WTC11 (cell line): ENCODE measurements at regions not wholly inside any gene's neighbourhood (a gene's known extent, or its start where the extent isn't known, plus 50 kb on each side); places are given as distances from the start of the nearest gene placed in this dataset.

Experiments used
- ATAC-seq: fragments of 200-7000 bp; cut with Tn5 transposase; 2 replicates; pipeline ENCODE4 v1.10.0; 2021; ENCODE audit warnings: mild to moderate bottlenecking, moderate library complexity
- CTCF ChIA-PET: fragments of 300-600 bp; sonication (Branson Sonifier 250); formaldehyde crosslinking; loops from one replicate; lab custom pipeline; 2021; ENCODE audit warnings: antibody characterized with exemption; lab: Charles Lee
- POLR2A ChIA-PET: fragments of 350-600 bp; sonication (Branson Sonifier 250); formaldehyde crosslinking; loops from one replicate; lab custom pipeline; 2021; ENCODE audit warnings: antibody characterized with exemption; lab: Charles Lee
- DNase-seq: peaks from one replicate; pipeline ENCODE4 v3.0.0; 2021; ENCODE audit warnings: low spot score
- H3K27ac Mint-ChIP-seq: 2 replicates; pipeline ENCODE4 v1.8.0; 2021; ENCODE audit warnings: mixed read lengths
- H3K27me3 Mint-ChIP-seq: 2 replicates; pipeline ENCODE4 v1.8.0; 2021; ENCODE audit warnings: low read depth, mild to moderate bottlenecking, moderate library complexity, mixed read lengths
- H3K36me3 Mint-ChIP-seq: 2 replicates; pipeline ENCODE4 v1.8.0; 2021; ENCODE audit warnings: mixed read lengths
- H3K4me1 Mint-ChIP-seq: 2 replicates; pipeline ENCODE4 v1.8.0; 2022; ENCODE audit warnings: mixed read lengths
- H3K4me3 Mint-ChIP-seq: 2 replicates; pipeline ENCODE4 v1.8.0; 2021; ENCODE audit warnings: mild to moderate bottlenecking, moderate library complexity, mixed read lengths
- H3K9me3 Mint-ChIP-seq: 2 replicates; pipeline ENCODE4 v1.8.0; 2021; ENCODE audit warnings: mixed read lengths
- ATF1 ChIP-seq: sonication (generic); formaldehyde crosslinking; IDR thresholded peaks from 2 replicates; pipeline ENCODE4 v1.8.1; 2023; ENCODE audit warnings: mild to moderate bottlenecking, moderate library complexity, missing genetic modification reagents
- ATF6 ChIP-seq: sonication (generic); formaldehyde crosslinking; IDR thresholded peaks from 2 replicates; pipeline ENCODE4 v1.8.1; 2023; ENCODE audit warnings: mild to moderate bottlenecking, missing genetic modification reagents
- E2F4 ChIP-seq: sonication (generic); formaldehyde crosslinking; IDR thresholded peaks from 2 replicates; pipeline ENCODE4 v1.8.1; 2022; ENCODE audit warnings: low read depth, mild to moderate bottlenecking, moderate library complexity, missing genetic modification reagents, borderline replicate concordance
- ESRRA ChIP-seq: sonication (generic); formaldehyde crosslinking; IDR thresholded peaks from 2 replicates; pipeline ENCODE4 v1.8.1; 2022; ENCODE audit warnings: mild to moderate bottlenecking, missing genetic modification reagents, borderline replicate concordance
- ETV6 ChIP-seq: sonication (generic); formaldehyde crosslinking; IDR thresholded peaks from 2 replicates; pipeline ENCODE4 v1.8.1; 2022; ENCODE audit warnings: mild to moderate bottlenecking, missing genetic modification reagents
- FOXJ3 ChIP-seq: sonication (generic); formaldehyde crosslinking; IDR thresholded peaks from 2 replicates; pipeline ENCODE4 v1.9.0; 2021; ENCODE audit warnings: missing genetic modification reagents, mild to moderate bottlenecking, borderline replicate concordance
- FOXK1 ChIP-seq: sonication (generic); formaldehyde crosslinking; IDR thresholded peaks from 2 replicates; pipeline ENCODE4 v1.8.0; 2022; ENCODE audit warnings: mild to moderate bottlenecking, moderate library complexity, missing genetic modification reagents
- HMGA2 ChIP-seq: fragments of 250-450 bp; sonication (Bioruptor Pico); IDR thresholded peaks from 2 replicates; pipeline ENCODE4 v1.4.0; 2021; ENCODE audit warnings: mild to moderate bottlenecking, moderate library complexity
- IRF1 ChIP-seq: sonication (generic); formaldehyde crosslinking; IDR thresholded peaks from 2 replicates; pipeline ENCODE4 v1.8.0; 2023; ENCODE audit warnings: missing genetic modification reagents
- KAT7 ChIP-seq: sonication (generic); formaldehyde crosslinking; IDR thresholded peaks from 2 replicates; pipeline ENCODE4 v1.8.1; 2023; ENCODE audit warnings: missing genetic modification reagents, mild to moderate bottlenecking, borderline replicate concordance
- MAX ChIP-seq: sonication (generic); formaldehyde crosslinking; IDR thresholded peaks from 2 replicates; pipeline ENCODE4 v1.8.0; 2022; ENCODE audit warnings: mild to moderate bottlenecking, missing genetic modification reagents
- MXD4 ChIP-seq: fragments of 250-450 bp; sonication (Bioruptor Pico); IDR thresholded peaks from 2 replicates; pipeline ENCODE4 v1.8.0; 2021; ENCODE audit warnings: mild to moderate bottlenecking, moderate library complexity, borderline replicate concordance
- MYBL2 ChIP-seq: sonication (generic); formaldehyde crosslinking; IDR thresholded peaks from 2 replicates; pipeline ENCODE4 v1.8.1; 2023; ENCODE audit warnings: mild to moderate bottlenecking, moderate library complexity, missing genetic modification reagents
- NR3C1 ChIP-seq: sonication (generic); formaldehyde crosslinking; conservative IDR thresholded peaks from 2 replicates; pipeline ENCODE4 v1.8.1; 2023; ENCODE audit warnings: low read depth, mild to moderate bottlenecking, missing genetic modification reagents
- OVOL2 ChIP-seq: fragments of 250-450 bp; sonication (Bioruptor Pico); IDR thresholded peaks from 2 replicates; pipeline ENCODE4 v1.9.0; 2021; ENCODE audit warnings: mild to moderate bottlenecking, borderline replicate concordance
- PRDM15 ChIP-seq: sonication (generic); formaldehyde crosslinking; IDR thresholded peaks from 2 replicates; pipeline ENCODE4 v1.8.0; 2022; ENCODE audit warnings: missing genetic modification reagents
- PREB ChIP-seq: sonication (generic); formaldehyde crosslinking; IDR thresholded peaks from 2 replicates; pipeline ENCODE4 v1.8.1; 2022; ENCODE audit warnings: mild to moderate bottlenecking, missing genetic modification reagents, moderate library complexity, borderline replicate concordance
- SMAD4 ChIP-seq: sonication (generic); formaldehyde crosslinking; IDR thresholded peaks from 2 replicates; pipeline ENCODE4 v1.8.0; 2022; ENCODE audit warnings: mild to moderate bottlenecking, missing genetic modification reagents
- SP1 ChIP-seq: sonication (generic); formaldehyde crosslinking; conservative IDR thresholded peaks from 2 replicates; pipeline ENCODE4 v1.8.1; 2022; ENCODE audit warnings: missing genetic modification reagents
- TP53 ChIP-seq: sonication (generic); formaldehyde crosslinking; IDR thresholded peaks from 2 replicates; pipeline ENCODE4 v1.8.1; 2023; ENCODE audit warnings: mild to moderate bottlenecking, missing genetic modification reagents
- ZNF232 ChIP-seq: sonication (generic); formaldehyde crosslinking; IDR thresholded peaks from 2 replicates; pipeline ENCODE4 v1.8.0; 2022; ENCODE audit warnings: mild to moderate bottlenecking, missing genetic modification reagents
- ZNF317 ChIP-seq: sonication (generic); formaldehyde crosslinking; IDR thresholded peaks from 2 replicates; pipeline ENCODE4 v1.8.1; 2023; ENCODE audit warnings: low read depth, mild to moderate bottlenecking, moderate library complexity, missing genetic modification reagents, borderline replicate concordance
- ZNF512 ChIP-seq: sonication (generic); formaldehyde crosslinking; IDR thresholded peaks from 2 replicates; pipeline ENCODE4 v1.8.1; 2022; ENCODE audit warnings: missing genetic modification reagents, borderline replicate concordance
- ZNF671 ChIP-seq: fragments of 250-450 bp; sonication (Bioruptor Pico); IDR thresholded peaks from 2 replicates; pipeline ENCODE4 v1.8.0; 2021; ENCODE audit warnings: mild to moderate bottlenecking

- POLR2A ChIA-PET = no interaction called here
- no peak overlapping the region for H3K27ac Mint-ChIP-seq
- TF ChIP-seq FOXK1 (CRISPR knock-in tag) (no peak), PREB (CRISPR knock-in tag) (no peak), MXD4 (no peak), MAX (CRISPR knock-in tag) (no peak), MYBL2 (CRISPR knock-in tag) (no peak), FOXJ3 (CRISPR knock-in tag) (no peak), NR3C1 (no peak), SMAD4 (CRISPR knock-in tag) (no peak), ATF6 (CRISPR knock-in tag) (no peak), TP53 (CRISPR knock-in tag) (no peak), OVOL2 (CRISPR knock-in tag) (no peak)
- TF ChIP-seq, all 79 proteins: peak for 0
These were observed 577.1 kb downstream of the DOK5 start for GRCh38 chr20:55052459-55052858.

GRCh38 chr20:55038684-55039083 lies 563.3 kb downstream of the DOK5 start:
- no peak for DNase-seq
- ChIA-PET POLR2A (no interaction called here), CTCF (no interaction called here)
- no peak for ATAC-seq
- H3K4me1 Mint-ChIP-seq = no peaks in the 10 kb centered on the region
- peaks cover 2% of the 10 kb centered on the region; the same call in 1 of the 2 replicates for H3K27me3 Mint-ChIP-seq
- H3K36me3 Mint-ChIP-seq = peaks cover 62% of the 10 kb centered on the region
- peaks cover 67% of the 10 kb centered on the region for H3K9me3 Mint-ChIP-seq
- no peak overlapping the region for H3K4me3 Mint-ChIP-seq
- no peak overlapping the region for H3K27ac Mint-ChIP-seq
- TF ChIP-seq PRDM15 (CRISPR knock-in tag) (no peak), KAT7 (CRISPR knock-in tag) (no peak), E2F4 (CRISPR knock-in tag) (no peak), ESRRA (CRISPR knock-in tag) (no peak), ATF1 (CRISPR knock-in tag) (no peak), ATF6 (CRISPR knock-in tag) (no peak), ZNF671 (CRISPR knock-in tag) (no peak), IRF1 (CRISPR knock-in tag) (no peak), SP1 (no peak), HMGA2 (CRISPR knock-in tag) (no peak), ZNF317 (CRISPR knock-in tag) (no peak), ETV6 (CRISPR knock-in tag) (no peak), TP53 (CRISPR knock-in tag) (no peak), ZNF512 (CRISPR knock-in tag) (no peak), ZNF232 (CRISPR knock-in tag) (no peak)

More at GRCh38 chr20:55052459-55052858, 577.1 kb downstream of the DOK5 start:
- H3K4me1 Mint-ChIP-seq = no peaks in the 10 kb centered on the region
- H3K9me3 Mint-ChIP-seq = peaks cover 79% of the 10 kb centered on the region
- CTCF ChIA-PET = no interaction called here
- peaks cover 15% of the 10 kb centered on the region; the same call in 1 of the 2 replicates for H3K27me3 Mint-ChIP-seq
- H3K4me3 Mint-ChIP-seq = no peak overlapping the region
- peaks cover 69% of the 10 kb centered on the region for H3K36me3 Mint-ChIP-seq
- DNase-seq (no peak), ATAC-seq (no peak)
